NCI-H1092 treated with DMSO at 0.1 percent for 48 hours (cell line): ENCODE measurements at regions not wholly inside any gene's neighbourhood (a gene's known extent, or its start where the extent isn't known, plus 50 kb on each side); places are given as distances from the start of the nearest gene placed in this dataset.
A peak's percentile ranks its signal among the peaks of the same experiment; 100 is the strongest.
"Not testable (repeated sequence)": the region's sequence is repeated elsewhere in the genome, so short reads cannot be mapped to it uniquely, and the experiment has no call there.

ENCODE experiments used
- DNase-seq: peaks from one replicate; lab custom pipeline; 2025; lab: John Stamatoyannopoulos, UW

DNA sequence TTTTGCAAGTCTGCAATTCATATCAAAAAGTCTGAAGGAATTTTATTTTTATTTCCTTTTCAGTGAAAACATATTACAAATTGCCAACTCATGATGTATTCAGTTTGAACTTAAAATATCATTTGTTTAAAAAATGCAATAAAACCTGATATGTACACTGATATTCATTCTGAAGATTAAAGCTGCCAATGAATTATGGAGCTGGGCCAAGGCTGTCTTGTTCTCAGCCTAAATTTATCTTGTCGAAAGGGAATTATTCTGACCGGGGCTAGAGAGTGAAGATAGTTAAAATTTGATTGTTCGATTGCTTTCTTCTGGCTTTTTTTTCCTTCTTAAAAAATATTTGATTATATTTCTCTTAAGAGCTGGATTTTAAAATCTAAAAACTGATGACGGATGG lies 54.0 kb upstream of the RBFOX1 start:
- DNase-seq = no peak

DNA sequence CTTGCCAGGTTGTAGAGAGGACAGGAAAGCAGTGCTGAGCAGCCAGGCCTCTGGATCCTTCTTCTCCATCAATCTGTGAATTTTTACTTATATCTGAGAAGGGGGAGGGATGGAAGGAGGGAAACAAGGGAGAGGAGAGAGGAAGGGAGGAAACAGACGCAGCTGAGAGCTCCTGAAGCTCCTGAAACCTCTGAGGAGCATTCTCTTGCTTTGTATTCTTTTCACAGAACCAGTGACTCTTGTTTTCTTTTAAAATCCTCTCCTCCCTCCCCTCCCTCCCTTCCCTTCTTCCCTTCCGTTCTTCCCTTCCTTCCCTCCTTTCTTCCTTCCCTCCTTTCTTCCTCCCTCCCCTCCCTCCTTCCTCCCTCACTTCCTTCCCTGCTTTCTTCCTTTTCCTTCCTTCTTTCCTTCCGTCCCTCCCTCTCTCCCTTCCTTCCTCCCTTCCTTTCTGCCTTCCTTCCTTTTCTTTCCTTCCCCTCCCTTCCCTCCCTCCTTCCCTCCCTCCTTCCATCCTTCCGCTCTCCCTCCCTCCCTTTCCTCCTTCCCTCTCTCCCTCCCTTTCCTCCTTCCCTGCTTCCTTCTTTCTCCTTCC lies 60.0 kb upstream of the RBFOX1 start:
- no peak for DNase-seq

DNA sequence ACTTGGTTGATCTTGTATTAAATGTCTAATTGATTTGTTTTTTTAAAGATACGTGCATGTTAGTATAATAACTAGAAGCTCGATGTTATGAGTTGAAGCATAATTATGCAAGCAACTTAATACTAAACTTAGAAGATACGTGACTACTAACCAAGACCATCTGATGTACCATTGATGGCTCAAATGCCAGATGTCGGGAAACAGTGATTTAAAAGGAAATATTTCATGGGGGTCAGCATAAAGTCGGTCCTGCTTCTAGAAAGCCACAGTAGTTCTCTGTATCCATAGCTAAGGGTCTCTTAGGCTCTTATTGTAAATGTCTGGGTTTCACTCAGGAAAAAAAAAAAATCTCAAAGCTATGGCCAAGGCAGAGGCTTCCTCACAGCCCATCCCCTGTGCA lies 61.2 kb upstream of the RBFOX1 start:
- DNase-seq = no peak

DNA sequence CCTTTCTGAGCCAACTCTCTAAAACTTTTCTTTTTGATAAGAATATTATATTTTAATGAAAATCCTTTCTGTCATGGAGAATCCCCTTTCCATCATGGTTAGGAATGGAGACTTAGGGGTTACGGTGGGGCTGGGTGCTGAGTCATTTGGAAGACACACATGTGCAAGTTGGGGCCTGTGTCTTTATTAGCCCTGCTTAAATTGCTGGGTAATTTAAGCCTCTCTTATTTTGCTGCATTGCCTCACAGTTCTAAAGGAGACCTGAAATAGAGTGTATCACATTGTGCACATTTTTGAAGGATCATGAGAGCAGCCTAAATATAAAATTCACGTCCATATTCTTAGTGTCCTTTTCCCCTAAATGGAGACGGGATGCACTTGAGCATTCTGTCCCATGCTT lies 61.8 kb upstream of the RBFOX1 start:
- no peak for DNase-seq

DNA sequence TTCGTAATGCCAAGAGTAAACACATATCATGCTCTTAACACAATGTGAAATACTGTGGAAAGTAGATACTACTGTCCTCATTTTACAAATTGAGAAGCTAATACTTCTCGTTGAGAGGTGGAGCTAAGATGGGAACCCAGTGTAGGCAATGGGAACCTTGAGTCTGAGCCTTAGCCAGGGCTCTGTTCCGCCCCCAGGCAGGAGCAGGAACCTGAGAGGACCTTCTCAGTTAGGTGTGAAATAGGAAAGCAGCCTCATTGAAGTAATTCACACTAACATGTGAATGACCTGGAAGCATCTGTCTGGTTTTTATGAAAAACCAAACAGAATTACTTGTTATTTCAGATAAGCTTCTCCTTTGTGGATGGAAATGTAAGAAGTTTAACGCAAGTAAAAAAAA lies 62.6 kb upstream of the RBFOX1 start:
- no peak for DNase-seq

DNA sequence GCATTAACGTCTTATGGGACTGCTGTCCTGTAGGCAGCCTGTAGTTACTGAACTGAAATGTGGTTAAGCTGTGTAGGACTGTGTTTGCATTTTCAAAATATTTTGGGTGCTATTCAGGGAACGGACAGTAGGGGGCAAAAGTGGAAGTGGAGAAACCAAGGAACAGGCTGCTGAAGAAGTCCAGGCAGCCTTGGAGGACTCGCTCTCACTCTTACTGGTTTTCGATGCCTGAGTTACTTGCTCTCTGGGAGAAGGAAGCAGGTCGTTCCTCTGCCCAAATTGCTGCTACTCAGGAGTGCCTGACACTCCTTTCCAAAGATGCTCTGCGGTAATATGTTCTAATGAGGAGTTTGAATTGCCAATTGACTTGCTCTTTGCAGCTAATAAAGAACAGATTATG lies 64.5 kb upstream of the RBFOX1 start:
- DNase-seq = peak; percentile 43

DNA sequence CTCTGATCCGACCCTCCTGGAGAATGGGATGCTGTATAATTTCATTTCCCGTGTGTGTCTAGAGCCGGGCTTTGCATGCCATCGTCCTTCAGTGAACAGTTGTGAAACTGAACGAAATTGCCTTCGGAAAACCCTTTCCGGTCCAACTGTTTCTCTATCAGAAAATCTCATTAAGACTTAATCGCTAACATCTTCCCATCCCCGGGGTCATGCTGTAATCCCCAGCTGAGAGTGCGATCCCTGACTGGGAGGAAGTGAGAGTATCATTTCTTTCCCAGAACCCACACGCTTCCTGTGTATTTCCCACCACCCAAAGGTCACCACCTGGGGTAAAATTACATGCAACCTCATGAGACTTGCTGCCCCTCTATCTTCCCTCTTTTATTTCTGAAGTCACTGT lies 75.6 kb upstream of the RBFOX1 start:
- DNase-seq = no peak

DNA sequence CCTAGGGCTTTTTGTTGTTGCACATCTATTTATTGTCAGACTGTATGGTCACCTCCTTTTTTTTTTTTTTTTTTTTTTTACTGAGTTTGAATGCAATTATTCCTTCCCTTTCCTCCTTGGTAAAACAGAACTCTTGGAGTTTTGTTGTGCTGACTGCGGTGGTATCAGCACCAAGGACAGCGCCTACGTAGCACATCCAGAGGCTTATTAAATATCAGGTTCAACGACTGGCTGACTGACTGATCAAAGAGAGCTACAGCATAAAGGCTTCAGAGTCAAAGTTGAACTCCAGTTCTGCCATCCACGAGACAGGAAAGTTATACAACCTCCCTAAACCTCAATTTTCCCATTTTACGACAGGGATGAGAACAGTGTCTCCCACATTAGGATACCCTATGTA lies 86.1 kb upstream of the RBFOX1 start:
- no peak for DNase-seq

DNA sequence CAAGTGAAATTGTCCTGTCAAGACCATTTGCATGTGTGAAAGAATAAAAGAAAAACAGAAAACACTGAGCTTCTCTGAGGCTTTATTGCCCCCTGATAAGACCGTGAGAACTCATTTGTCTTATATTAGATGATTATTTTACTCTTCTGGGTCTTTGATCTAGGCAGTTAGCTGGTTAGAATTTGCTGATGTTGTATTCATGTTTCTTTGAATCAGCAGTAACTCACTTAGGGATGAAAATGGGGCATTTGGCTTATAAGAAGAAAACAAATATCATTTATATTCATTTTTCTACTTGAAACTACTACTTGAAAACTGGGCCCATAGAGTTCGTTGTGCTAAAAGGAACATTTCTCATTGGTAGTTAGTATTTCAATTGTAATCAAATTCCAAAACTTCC lies 93.1 kb upstream of the RBFOX1 start:
- DNase-seq = no peak

DNA sequence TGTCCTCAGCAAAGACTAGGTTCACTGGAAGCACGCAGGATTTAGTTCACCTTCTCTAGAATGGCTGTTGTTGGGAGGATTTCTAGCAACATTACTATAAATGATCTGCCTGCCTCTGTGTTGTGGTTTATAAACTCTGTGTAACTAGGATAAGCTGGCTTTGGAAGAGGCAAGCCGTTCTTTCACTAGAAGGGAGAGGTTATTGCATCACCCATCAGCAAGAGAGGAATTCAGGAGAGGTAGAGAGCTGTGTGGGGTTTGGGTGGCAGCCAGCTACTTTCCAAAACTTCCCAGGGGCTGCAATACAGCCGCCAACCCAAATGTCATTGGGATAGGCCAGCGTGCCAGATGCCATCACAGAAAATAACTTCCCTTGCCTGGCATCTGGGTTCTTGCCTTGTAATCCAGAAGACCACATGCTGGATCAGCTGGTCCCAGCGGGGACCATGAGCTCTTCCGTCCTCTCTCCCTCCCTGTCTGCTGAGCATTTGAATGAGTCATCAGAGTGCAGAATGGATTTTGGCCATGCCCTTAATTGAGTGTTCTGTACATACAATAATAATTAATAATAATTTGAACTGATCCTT lies 95.7 kb upstream of the RBFOX1 start:
- no peak for DNase-seq

DNA sequence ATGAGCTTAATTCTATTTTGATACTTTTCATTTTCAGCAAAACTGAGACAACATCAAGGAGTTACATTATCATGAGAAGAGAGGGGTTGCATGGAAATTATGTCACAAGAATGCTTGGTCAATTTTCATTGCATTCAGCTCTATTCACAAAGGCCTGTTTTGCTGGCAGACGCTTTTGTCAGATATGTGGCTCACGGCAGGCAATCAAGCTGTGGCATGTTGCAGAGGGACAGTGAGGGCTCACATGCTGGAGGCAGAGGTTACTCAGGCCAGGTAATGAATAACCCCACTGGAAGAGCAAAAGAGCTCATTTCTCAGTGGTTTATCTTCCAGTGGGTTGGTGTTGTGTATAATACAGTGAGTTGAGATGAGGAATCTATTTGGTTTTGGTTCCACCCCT lies 98.7 kb upstream of the RBFOX1 start:
- no peak for DNase-seq

DNA sequence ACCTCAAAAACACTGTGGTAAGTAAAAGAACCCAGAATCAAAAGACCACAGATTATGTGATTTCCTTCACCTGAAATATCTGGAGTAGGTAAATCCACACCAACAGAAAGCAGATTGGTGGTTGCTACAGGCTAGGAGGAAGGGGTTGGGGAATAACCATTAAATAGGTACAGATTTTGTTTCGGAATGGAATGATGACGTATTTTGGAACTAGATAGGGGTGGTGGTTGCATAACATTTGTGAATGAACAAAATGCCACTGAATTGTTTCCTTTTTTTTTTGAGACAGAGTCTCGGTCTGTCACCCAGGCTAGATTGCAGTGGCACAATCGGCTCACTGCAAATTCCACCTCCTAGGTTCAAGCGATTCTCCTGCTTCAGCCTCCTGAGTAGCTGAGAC lies 100.9 kb upstream of the RBFOX1 start:
- DNase-seq = no peak

DNA sequence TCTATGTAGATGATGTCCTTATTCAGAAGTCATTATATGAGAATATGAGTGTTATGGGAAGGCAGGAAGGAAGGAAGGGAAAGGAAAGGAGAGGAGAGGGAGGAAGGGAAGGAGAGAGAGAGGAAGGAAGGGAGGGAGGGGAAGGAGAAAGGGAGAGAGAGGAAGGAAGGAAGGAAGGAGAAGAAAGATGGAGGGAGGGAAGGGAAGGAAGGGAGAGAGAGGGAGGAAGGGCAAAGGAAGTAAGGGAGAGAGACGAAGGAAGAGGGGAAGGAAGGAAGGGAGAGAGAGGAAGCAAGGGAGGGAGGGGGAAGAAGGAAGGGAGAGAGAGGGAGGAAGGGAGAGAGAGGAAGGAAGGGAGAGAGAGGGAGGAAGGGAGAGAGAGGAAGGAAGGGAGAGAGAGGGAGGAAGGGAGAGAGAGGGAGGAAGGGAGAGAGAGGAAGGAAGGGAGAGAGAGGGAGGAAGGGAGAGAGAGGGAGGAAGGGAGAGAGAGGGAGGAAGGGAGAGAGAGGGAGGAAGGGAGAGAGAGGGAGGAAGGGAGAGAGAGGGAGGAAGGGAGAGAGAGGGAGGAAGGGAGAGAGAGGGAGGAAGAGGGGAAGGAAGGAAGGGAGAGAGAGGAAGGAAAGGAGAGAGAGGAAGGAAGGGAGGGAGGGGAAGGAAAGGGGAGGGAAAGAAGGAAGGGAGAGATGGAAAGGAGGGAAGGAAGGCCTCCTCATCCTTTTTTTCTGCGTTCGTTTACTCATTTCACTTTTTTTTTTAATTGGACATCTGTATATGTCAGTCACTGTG lies 103.0 kb upstream of the RBFOX1 start:
- not testable (repeated sequence) for DNase-seq

DNA sequence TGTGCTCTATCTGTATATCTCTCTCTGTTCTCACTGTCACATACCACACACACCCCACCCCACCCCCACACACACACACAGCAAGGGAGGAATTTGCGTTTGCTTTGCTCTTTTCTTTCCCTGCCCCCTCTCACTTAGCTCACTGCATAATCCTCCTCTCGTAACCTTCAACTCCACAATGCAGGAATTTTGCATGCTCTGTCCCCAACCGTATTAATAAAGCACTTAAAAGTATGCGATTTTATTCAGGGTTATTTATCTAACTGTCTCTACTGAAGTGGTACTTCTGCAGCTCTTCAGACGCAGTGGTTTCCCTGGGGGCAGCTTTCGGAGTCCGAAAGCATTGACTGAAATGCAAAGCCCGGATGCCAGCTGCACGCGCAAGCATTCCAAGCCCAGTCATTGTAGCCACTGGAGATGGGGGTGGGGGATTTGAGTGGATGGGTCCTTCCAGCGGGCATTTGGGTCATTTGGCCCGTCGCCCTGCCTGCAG lies 105.4 kb upstream of the RBFOX1 start:
- DNase-seq = peak; percentile 48

DNA sequence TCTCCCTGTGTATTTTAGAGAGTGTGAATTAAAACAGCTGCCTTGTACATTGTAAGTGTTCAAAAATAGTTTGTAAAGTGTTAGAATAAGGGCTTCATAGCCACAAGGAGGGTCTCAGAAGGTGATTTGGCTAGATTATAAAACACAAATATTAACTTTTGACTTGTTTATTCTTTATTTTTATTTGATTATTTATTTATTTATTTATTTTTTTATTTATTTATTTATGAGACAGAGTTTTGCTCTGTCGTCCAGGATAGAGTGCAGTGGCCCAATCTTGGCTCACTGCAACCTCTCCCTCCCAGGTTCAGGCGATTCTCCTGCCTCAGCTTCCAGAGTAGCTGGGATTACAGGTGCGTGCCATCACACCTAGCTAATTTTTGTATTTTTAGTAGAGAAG lies 111.5 kb upstream of the RBFOX1 start:
- DNase-seq = no peak

DNA sequence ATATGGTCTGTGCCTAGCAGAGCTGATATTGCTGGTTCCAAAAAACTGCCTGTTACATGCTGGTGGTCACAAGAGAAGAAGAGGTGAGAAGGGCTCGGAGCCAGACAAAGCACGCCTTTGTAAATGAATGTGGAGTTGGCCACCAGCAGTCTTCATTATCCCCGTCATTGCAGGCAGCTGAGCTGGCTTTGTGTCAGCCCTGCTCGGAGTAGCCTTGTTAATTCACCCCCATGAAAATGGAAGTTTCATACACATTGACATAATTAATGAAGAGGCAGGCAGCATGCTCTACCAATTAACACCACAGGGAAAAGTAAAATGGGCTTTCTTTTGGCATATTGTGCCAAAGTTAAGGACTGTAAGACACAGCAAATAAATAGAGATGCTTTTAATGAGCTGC lies 113.7 kb upstream of the RBFOX1 start:
- DNase-seq = peak; percentile 2

DNA sequence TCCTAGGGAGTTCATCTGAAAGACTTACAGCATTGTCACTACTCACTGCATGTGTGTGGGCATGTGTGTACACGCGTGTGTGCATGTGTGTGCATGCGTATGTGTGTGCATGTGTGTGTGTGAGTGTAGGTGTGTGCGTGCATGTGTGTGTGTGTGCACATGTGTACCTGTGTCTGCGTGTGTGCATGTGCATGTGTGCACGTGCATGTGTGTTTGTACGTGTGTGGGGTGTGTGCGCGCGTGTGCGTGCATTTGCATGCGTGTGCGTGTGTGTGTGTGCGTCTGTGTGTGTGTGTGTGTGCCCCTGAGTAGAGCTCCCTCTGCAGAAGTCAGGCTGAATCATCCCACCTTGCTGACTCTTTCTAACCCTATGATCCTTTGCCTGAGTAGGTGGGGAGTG lies 114.8 kb upstream of the RBFOX1 start:
- DNase-seq = no peak

DNA sequence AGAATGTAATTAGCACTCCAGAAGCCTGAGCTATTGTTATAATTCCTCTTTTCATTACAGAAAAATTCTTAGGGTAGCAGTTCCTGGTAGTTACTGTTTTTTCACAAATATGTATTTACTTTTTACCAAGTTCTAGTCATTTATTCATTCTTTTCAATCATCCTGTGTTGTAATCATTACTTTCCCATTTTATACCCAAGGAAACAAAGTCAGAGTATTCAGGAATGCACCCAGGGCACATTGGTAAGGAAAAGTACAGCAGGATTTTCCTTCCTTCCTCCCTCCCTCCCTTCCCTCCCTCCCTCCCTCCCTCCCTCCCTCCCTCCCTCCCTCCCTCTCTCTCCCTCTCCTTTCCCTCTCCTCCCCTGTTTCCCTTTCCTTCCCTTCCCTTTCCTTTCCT lies 115.9 kb upstream of the RBFOX1 start:
- DNase-seq = no peak

DNA sequence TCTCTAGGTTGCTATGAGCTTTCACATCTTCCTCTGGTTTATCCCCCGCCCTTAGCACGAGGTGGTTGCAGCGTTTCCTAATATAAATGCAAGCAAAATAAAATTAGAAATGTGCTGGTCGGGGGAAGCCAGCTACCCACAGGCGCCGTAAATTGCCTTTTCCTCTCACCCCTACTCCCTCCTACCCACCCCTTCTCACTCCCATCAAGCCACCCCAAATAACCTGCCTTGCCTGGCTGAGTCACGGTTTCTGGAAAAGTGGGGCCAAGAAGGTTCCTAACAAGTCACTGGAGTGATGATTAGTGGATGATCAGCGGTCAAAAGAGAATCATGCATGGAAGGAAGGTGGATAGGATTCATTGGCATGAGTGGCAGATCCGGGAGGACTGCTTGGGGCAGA lies 120.9 kb upstream of the RBFOX1 start:
- DNase-seq = no peak

DNA sequence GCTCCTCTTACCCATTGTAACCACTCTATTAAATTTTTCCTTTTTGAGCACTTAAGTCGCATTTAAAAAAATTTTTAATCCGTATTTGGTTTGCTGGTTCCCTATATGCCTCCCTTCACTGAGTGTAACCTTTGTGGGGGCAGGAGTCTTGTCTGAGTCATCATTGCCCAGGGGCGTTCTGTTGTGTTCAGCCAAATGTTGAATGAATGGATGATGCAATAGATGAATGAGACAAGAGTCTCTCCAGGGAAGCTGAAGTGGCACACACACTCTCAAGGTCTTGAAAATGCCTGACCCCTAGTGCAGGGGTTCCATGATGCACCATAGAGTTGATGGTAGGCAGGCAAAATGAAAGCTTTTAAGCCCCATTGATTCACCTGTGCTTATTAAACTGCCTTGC lies 123.0 kb upstream of the RBFOX1 start:
- DNase-seq = no peak

DNA sequence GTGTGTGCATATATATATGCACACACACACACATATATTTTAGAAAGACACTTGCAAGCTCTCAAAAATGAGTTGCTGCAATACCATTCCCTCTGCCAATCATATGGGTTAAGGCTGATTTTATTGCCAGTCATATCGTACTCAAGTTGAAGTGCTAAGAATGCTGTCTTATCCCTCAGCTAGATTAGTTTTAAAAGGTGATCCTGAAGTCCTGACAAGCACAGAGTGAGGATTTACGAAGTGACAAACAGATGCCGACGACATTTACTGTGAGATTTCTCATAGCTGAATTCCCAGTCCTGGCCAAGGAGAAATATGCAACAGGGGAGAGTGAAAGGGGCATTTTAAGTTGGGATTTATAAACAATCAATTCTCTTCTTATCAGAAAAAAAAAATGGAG lies 126.2 kb upstream of the RBFOX1 start:
- no peak for DNase-seq

DNA sequence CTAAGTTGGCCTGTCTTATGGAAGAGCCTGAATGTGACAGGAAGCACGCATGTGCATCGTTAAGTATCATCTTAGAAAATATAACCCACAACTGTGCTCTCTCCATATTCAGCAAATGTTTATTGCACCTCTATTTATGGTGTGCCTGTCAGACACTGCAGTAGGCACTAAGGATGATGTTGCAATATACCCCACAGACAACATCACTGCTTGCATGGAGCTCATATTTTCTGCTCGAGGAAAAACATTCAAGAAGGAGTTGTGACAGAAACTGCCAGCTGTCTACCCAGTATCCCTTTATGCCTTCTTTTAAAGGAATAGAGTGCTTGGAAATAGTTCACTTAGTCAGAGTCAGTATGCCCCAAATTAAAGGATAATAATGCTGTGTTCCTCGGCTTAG lies 132.3 kb upstream of the RBFOX1 start:
- no peak for DNase-seq

DNA sequence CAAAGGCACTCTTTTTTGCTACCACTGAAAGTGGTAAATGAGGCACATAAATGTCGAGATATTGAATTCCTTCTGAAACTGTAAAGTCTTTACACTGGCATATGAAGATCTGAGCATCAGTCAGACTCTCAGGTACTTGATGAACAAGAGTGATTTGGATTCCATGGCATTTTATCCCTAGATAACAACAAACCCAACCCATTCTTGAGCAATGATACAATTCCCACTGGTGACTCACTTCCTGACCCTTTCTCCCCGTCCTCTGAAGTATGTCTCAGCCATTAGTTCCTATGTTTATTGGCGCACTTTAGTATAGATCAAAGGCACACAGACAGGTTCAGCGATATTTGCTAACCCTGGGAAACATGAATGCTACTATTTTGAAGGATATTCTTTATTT lies 147.0 kb upstream of the RBFOX1 start:
- no peak for DNase-seq

DNA sequence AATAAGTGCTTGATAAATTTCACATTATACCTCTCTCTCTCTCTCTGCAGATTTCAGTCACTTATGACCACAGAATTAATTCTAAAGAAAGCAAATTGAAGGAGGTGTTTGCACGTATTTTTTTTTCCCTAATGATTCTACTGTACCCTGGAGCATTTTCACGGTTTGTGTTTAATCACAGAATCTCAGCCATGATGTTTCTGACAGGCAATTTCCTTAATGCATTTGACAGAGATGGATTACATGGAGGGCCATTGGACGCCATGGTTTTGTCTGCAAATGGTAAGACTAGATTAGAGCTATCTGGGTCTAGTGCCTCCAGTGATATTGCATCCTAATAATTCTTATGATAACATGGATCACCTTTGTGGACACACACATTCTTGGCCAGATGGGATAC lies 147.5 kb upstream of the RBFOX1 start:
- DNase-seq = no peak
